ENCODE measurements at regions not wholly inside any gene's neighbourhood (a gene's known extent, or its start where the extent isn't known, plus 50 kb on each side); places are given as distances from the start of the nearest gene placed in this dataset.
"Not testable (repeated sequence)": the region's sequence is repeated elsewhere in the genome, so short reads cannot be mapped to it uniquely, and the experiment has no call there.

DNA sequence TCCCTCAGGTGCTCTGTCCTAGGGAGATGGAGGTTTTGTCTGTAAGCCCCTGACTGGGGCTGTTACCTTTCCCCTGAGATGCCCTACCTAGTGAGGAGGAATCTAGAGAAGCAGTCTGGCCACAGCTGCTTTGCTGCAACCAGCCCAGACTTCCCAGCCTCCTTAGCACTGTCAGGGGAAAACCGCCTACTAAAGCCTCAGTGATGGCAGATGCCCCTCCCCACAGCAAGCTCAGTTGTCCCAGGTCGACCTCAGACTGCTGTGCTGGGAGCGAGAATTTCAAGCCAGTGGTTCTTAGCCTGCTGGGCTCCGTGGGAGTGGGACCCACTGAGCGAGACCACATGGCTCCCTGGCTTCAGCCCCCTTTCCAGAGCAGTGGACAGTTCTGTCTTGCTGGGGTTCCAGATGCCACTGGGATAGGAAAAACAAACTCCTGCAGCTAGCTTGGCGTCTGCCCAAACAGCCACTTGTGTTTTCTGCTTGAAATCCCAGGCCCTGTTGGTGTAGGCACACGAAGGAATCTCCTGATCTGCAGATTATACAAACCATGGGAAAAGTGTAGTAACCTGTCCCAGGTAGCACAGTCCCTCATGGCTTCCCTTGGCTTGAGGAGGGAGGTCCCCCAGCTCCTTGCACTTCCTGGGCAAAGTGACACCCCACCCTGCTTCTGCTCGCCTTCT is 146.4 kb upstream of the PROKR2 start:
- WGBS (ENCODE audit: low lambda C conversion rate) = 16% methylated on average over 6 of the region's 8 CpGs
- H3F3A ChIP-seq (replicated peaks; ENCODE audit: insufficient read depth) = no peaks in the 10 kb centered on the region
- no peak overlapping the region for H3K4me3 ChIP-seq (ENCODE audit: low read depth in 2 of 2, low read length in 1 of 2)
- ChIA-PET CTCF (interaction anchor here (2.8 to 3.1 kb wide), 2 partner anchors 14 to 258 kb away, joined by 14 to 21 read pairs; no protein-coding TSS in a partner anchor), POLR2A (no interaction called here)
- no peaks in the 10 kb centered on the region for H3K79me2 ChIP-seq (ENCODE audit: insufficient read depth)
- no peak overlapping the region for H3K4me2 ChIP-seq
- H4K20me1 ChIP-seq (ENCODE audit: insufficient read depth) = no peaks in the 10 kb centered on the region
- no peaks in the 10 kb centered on the region for H3K9me2 ChIP-seq
- TF ChIP-seq, protein P1, sequence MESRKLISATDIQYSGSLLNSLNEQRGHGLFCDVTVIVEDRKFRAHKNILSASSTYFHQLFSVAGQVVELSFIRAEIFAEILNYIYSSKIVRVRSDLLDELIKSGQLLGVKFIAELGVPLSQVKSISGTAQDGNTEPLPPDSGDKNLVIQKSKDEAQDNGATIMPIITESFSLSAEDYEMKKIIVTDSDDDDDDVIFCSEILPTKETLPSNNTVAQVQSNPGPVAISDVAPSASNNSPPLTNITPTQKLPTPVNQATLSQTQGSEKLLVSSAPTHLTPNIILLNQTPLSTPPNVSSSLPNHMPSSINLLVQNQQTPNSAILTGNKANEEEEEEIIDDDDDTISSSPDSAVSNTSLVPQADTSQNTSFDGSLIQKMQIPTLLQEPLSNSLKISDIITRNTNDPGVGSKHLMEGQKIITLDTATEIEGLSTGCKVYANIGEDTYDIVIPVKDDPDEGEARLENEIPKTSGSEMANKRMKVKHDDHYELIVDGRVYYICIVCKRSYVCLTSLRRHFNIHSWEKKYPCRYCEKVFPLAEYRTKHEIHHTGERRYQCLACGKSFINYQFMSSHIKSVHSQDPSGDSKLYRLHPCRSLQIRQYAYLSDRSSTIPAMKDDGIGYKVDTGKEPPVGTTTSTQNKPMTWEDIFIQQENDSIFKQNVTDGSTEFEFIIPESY (IDR thresholded peaks at IDR 0.05; ENCODE audit: borderline replicate concordance, low read depth) = no peak
- TF ChIP-seq NRF1 (IDR thresholded peaks at IDR 0.05; ENCODE audit: low read depth, low read length) (no peak), SMC3 (IDR thresholded peaks at IDR 0.05; ENCODE audit: low read depth, low read length) (no peak), SIN3A (IDR thresholded peaks at IDR 0.05; ENCODE audit: borderline replicate concordance, low read depth, low read length) (no peak), MXI1 (IDR thresholded peaks at IDR 0.05; ENCODE audit: low read depth, low read length) (no peak), EZH2phosphoT487 (IDR thresholded peaks at IDR 0.05; ENCODE audit: borderline replicate concordance, low read depth) (no peak), TAF1 (IDR thresholded peaks at IDR 0.05; ENCODE audit: borderline replicate concordance, low read depth, low read length) (no peak), RAD21 (IDR thresholded peaks at IDR 0.05; ENCODE audit: low read length) (no peak), EP300 (IDR thresholded peaks at IDR 0.05; ENCODE audit: borderline replicate concordance in 1 of 2, low read depth in 1 of 2, low read length in 1 of 2) (no peak), GATA2 (CRISPR knock-in tag; IDR thresholded peaks at IDR 0.05) (no peak)
- no peaks in the 10 kb centered on the region for H3K27me3 ChIP-seq (ENCODE audit: insufficient read depth)
- H3K4me1 ChIP-seq (ENCODE audit: control insufficient read depth in 1 of 2, insufficient read depth in 2 of 2, low read depth in 1 of 2, low read length in 1 of 2) = peaks cover 0 to 10% of the 10 kb centered on the region in 2 experiments; a peak in 1 of 4 replicates
- H3K27ac ChIP-seq (ENCODE audit: low read depth in 2 of 2, low read length in 1 of 2) = no peak overlapping the region; a peak in 1 of 4 replicates
- H3K36me3 ChIP-seq (replicated peaks in 1 of 2; ENCODE audit: control insufficient read depth in 1 of 2, insufficient read depth in 2 of 2, low read length in 1 of 2) = no peaks in the 10 kb centered on the region
- no peak overlapping the region for H2AFZ ChIP-seq (ENCODE audit: low read depth)
- DNase-seq = no peak
- H3K9ac ChIP-seq = no peak overlapping the region
- H3K9me3 ChIP-seq = no peaks in the 10 kb centered on the region

DNA sequence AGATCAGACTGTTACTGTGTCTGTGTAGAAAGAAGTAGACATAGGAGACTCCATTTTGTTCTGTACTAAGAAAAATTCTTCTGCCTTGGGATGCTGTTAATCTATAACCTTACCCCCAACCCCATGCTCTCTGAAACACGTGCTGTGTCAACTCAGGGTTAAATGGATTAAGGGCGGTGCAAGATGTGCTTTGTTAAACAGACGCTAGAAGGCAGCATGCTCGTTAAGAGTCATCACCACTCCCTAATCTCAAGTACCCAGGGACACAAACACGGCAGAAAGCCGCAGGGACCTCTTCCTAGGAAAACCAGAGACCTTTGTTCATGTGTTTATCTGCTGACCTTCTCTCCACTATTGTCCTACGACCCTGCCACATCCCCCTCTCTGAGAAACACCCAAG is 137.0 kb upstream of the PROKR2 start:
- H3F3A ChIP-seq (replicated peaks; ENCODE audit: insufficient read depth); DNase-seq; H3K4me2 ChIP-seq; H2AFZ ChIP-seq (ENCODE audit: low read depth); H3K27me3 ChIP-seq (ENCODE audit: insufficient read depth); H3K79me2 ChIP-seq (ENCODE audit: insufficient read depth); POLR2A ChIA-PET; CTCF ChIA-PET; H3K27ac ChIP-seq (ENCODE audit: low read depth in 2 of 2, low read length in 1 of 2); H3K9me3 ChIP-seq; H3K9ac ChIP-seq; H4K20me1 ChIP-seq (ENCODE audit: insufficient read depth); H3K9me2 ChIP-seq; H3K4me3 ChIP-seq (ENCODE audit: low read depth in 2 of 2, low read length in 1 of 2); H3K4me1 ChIP-seq (ENCODE audit: control insufficient read depth in 1 of 2, insufficient read depth in 2 of 2, low read depth in 1 of 2, low read length in 1 of 2); H3K36me3 ChIP-seq (replicated peaks in 1 of 2; ENCODE audit: control insufficient read depth in 1 of 2, insufficient read depth in 2 of 2, low read length in 1 of 2): not testable (repeated sequence)
- WGBS (ENCODE audit: low lambda C conversion rate) = 19% methylated on average over 4 of the region's 7 CpGs

DNA sequence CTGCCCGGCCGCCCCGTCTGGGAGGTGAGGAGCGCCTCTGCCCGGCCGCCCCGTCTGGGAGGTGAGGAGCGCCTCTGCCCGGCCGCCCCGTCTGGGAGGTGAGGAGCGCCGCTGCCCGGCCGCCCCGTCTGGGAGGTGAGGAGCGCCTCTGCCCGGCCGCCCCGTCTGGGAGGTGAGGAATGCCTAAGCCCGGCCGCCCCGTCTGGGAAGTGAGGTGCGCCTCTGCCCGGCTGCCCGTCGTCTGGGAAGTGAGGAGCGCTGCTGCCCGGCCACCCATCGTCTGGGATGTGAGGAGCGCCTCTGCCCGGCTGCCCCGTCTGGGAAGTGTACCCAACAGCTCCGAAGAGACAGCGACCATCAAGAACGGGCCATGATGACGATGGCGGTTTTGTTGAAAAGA is 136.6 kb upstream of the PROKR2 start:
- H4K20me1 ChIP-seq (ENCODE audit: insufficient read depth); H3K9me3 ChIP-seq; H3K9me2 ChIP-seq; H3K36me3 ChIP-seq (replicated peaks in 1 of 2; ENCODE audit: control insufficient read depth in 1 of 2, insufficient read depth in 2 of 2, low read length in 1 of 2); H2AFZ ChIP-seq (ENCODE audit: low read depth); H3K79me2 ChIP-seq (ENCODE audit: insufficient read depth); H3K4me1 ChIP-seq (ENCODE audit: control insufficient read depth in 1 of 2, insufficient read depth in 2 of 2, low read depth in 1 of 2, low read length in 1 of 2); DNase-seq; POLR2A ChIA-PET; H3K27ac ChIP-seq (ENCODE audit: low read depth in 2 of 2, low read length in 1 of 2); H3K27me3 ChIP-seq (ENCODE audit: insufficient read depth); CTCF ChIA-PET; H3K9ac ChIP-seq; H3K4me3 ChIP-seq (ENCODE audit: low read depth in 2 of 2, low read length in 1 of 2); H3K4me2 ChIP-seq; H3F3A ChIP-seq (replicated peaks; ENCODE audit: insufficient read depth): not testable (repeated sequence)
- WGBS (ENCODE audit: low lambda C conversion rate) = 87% methylated on average over 12 of the region's 38 CpGs

DNA sequence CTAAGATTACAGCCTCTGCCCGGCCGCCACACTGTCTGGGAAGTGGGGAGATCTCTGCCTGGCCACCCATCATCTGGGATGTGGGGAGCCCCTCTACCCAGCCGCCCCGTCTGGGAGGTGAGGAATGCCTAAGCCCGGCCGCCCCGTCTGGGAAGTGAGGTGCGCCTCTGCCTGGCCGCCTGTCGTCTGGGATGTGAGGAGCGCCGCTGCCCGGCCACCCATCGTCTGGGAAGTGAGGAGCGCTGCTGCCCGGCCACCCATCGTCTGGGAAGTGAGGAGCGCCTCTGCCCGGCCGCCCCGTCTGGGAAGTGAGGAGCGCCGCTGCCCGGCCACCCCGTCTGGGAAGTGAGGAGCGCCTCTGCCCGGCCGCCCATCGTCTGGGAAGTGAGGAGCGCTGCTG is 135.9 kb upstream of the PROKR2 start:
- H3K9me3 ChIP-seq; H3K9ac ChIP-seq; H3K4me3 ChIP-seq (ENCODE audit: low read depth in 2 of 2, low read length in 1 of 2); DNase-seq; H3K79me2 ChIP-seq (ENCODE audit: insufficient read depth); H3K36me3 ChIP-seq (replicated peaks in 1 of 2; ENCODE audit: control insufficient read depth in 1 of 2, insufficient read depth in 2 of 2, low read length in 1 of 2); H3K4me2 ChIP-seq; CTCF ChIA-PET; POLR2A ChIA-PET; H3K9me2 ChIP-seq; H3K27ac ChIP-seq (ENCODE audit: low read depth in 2 of 2, low read length in 1 of 2); H3K27me3 ChIP-seq (ENCODE audit: insufficient read depth); H3F3A ChIP-seq (replicated peaks; ENCODE audit: insufficient read depth); H4K20me1 ChIP-seq (ENCODE audit: insufficient read depth); H2AFZ ChIP-seq (ENCODE audit: low read depth): not testable (repeated sequence)
- WGBS (ENCODE audit: low lambda C conversion rate) = 86% methylated on average over 7 of the region's 30 CpGs
- peaks cover 0 to 11% of the 10 kb centered on the region in 2 experiments; a peak in 2 of 4 replicates for H3K4me1 ChIP-seq (ENCODE audit: control insufficient read depth in 1 of 2, insufficient read depth in 2 of 2, low read depth in 1 of 2, low read length in 1 of 2)

Data from SK-N-SH (cell line).